ENCODE measurements at regions not wholly inside any gene's neighbourhood (a gene's known extent, or its start where the extent isn't known, plus 50 kb on each side); places are given as distances from the start of the nearest gene placed in this dataset.

DNA sequence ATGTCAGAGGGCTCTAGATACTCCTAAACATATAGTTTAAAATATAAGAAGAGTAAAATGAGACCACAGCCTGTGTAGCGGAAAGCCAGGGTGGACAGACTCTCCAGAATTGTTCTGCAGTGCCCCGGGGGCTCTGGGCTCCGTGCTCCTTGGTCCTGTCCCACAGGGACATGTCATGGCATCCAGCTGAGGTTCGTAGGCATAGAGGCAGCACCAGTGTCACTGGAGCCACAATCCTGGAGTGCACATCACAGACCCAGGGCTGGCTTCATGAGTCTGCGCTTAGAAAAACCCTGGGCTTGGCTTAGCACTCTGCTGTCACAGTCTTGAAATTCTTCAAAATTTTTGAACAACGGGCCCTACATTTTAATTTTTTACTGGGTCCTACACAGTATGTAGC is 280.4 kb upstream of the ZNF32 start:
- no peaks in the 10 kb centered on the region for H3K9me3 ChIP-seq (ENCODE audit: insufficient read depth, low read depth, low read length)
- TF ChIP-seq EZH2phosphoT487 (IDR thresholded peaks at IDR 0.05; ENCODE audit: borderline replicate concordance): no peak
- TF ChIP-seq, protein P1, sequence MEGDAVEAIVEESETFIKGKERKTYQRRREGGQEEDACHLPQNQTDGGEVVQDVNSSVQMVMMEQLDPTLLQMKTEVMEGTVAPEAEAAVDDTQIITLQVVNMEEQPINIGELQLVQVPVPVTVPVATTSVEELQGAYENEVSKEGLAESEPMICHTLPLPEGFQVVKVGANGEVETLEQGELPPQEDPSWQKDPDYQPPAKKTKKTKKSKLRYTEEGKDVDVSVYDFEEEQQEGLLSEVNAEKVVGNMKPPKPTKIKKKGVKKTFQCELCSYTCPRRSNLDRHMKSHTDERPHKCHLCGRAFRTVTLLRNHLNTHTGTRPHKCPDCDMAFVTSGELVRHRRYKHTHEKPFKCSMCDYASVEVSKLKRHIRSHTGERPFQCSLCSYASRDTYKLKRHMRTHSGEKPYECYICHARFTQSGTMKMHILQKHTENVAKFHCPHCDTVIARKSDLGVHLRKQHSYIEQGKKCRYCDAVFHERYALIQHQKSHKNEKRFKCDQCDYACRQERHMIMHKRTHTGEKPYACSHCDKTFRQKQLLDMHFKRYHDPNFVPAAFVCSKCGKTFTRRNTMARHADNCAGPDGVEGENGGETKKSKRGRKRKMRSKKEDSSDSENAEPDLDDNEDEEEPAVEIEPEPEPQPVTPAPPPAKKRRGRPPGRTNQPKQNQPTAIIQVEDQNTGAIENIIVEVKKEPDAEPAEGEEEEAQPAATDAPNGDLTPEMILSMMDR (conservative IDR thresholded peaks at IDR 0.05; ENCODE audit: low read length): no peak
- no peaks in the 10 kb centered on the region for H3K4me1 ChIP-seq (ENCODE audit: insufficient read depth, low read length, poor library complexity, severe bottlenecking)
- H3K79me2 ChIP-seq (ENCODE audit: insufficient read depth, low read length): no peaks in the 10 kb centered on the region
- H3K36me3 ChIP-seq (ENCODE audit: insufficient read depth, low read length): no peaks in the 10 kb centered on the region
- H3K27me3 ChIP-seq (ENCODE audit: insufficient read depth, low read length, poor library complexity, severe bottlenecking): no peaks in the 10 kb centered on the region
- no peak overlapping the region for H2AFZ ChIP-seq (ENCODE audit: low read length)
- H3F3A ChIP-seq (ENCODE audit: low read depth): no peaks in the 10 kb centered on the region
- H4K20me1 ChIP-seq (ENCODE audit: insufficient read depth, low read length, poor library complexity, severe bottlenecking): no peaks in the 10 kb centered on the region
- no peak overlapping the region for H3K4me2 ChIP-seq (ENCODE audit: low read depth, low read length, poor library complexity, severe bottlenecking)
- no peak overlapping the region for H3K4me3 ChIP-seq (ENCODE audit: low read length, poor library complexity, severe bottlenecking)
- H3K9ac ChIP-seq (ENCODE audit: low read depth, low read length, poor library complexity, severe bottlenecking): no peak overlapping the region
- H3K9me2 ChIP-seq (replicated peaks; ENCODE audit: low read depth, low read length): no peaks in the 10 kb centered on the region

DNA sequence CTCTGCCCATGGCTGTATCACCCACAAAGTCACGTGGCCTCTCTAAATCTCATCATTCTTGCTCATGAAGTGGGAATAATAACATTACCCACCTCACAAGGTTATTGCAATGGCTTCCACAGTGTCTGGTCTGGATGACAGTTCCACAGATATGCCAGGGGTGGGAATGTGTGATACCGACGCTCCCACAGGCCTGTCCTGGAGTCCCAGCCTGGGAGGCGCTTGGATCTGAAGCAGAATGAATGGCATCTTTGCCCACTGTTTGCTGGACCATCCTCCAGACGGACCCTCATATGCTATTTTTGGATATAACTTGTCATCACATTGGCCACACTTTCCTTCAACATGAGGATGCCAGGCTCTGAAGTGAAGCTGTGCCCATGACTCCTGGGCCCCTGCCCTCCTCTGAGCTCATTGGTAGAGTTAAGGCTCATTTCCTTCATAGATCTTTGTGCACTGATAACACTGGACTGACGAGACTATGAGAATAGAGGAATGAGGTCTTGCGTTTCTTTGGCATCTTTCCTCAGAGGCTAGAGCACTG is 279.8 kb upstream of the ZNF32 start:
- TF ChIP-seq EZH2phosphoT487 (IDR thresholded peaks at IDR 0.05; ENCODE audit: borderline replicate concordance): no peak
- TF ChIP-seq, protein P1 (conservative IDR thresholded peaks at IDR 0.05; ENCODE audit: low read length): no peak
- Histone ChIP-seq H3K4me2 (ENCODE audit: low read depth, low read length, poor library complexity, severe bottlenecking) (no peak overlapping the region), H3K79me2 (ENCODE audit: insufficient read depth, low read length) (no peaks in the 10 kb centered on the region), H3K4me1 (ENCODE audit: insufficient read depth, low read length, poor library complexity, severe bottlenecking) (no peaks in the 10 kb centered on the region), H3K9ac (ENCODE audit: low read depth, low read length, poor library complexity, severe bottlenecking) (no peak overlapping the region), H4K20me1 (ENCODE audit: insufficient read depth, low read length, poor library complexity, severe bottlenecking) (no peaks in the 10 kb centered on the region), H3K27me3 (ENCODE audit: insufficient read depth, low read length, poor library complexity, severe bottlenecking) (no peaks in the 10 kb centered on the region), H3F3A (ENCODE audit: low read depth) (no peaks in the 10 kb centered on the region), H3K9me3 (ENCODE audit: insufficient read depth, low read depth, low read length) (no peaks in the 10 kb centered on the region), H3K4me3 (ENCODE audit: low read length, poor library complexity, severe bottlenecking) (no peak overlapping the region), H3K9me2 (replicated peaks; ENCODE audit: low read depth, low read length) (no peaks in the 10 kb centered on the region), H2AFZ (ENCODE audit: low read length) (no peak overlapping the region), H3K36me3 (ENCODE audit: insufficient read depth, low read length) (no peaks in the 10 kb centered on the region)

DNA sequence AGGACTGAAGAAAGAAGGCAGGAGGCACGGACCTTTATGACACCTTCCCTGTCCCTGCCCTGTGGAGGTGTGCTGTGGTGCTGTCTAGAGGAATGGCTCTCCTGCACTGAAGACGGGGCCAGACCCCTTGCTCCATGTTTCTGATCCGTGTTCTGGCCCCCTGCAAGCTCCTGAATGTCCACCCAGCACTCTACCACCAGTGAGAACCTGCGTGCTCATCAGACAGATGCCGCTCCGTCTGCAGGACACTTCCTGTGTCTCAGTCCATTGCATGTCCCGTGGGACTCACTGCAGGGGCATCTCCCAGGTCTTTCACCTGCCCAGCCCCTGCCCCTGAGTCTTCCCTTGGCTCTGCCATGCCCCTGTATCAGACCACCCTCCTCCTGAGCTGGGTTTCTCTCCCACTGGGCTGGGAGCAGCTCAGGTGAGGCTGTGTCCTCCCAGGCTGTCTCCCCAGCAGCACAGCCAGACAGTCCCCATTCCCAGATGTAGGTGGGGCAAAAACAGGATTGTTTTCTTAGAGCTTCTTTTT is 278.3 kb upstream of the ZNF32 start:
- TF ChIP-seq EZH2phosphoT487 (IDR thresholded peaks at IDR 0.05; ENCODE audit: borderline replicate concordance): no peak
- TF ChIP-seq, protein P1 (conservative IDR thresholded peaks at IDR 0.05; ENCODE audit: low read length): no peak
- Histone ChIP-seq H3F3A (ENCODE audit: low read depth) (no peaks in the 10 kb centered on the region), H4K20me1 (ENCODE audit: insufficient read depth, low read length, poor library complexity, severe bottlenecking) (no peaks in the 10 kb centered on the region), H3K9ac (ENCODE audit: low read depth, low read length, poor library complexity, severe bottlenecking) (no peak overlapping the region), H3K4me3 (ENCODE audit: low read length, poor library complexity, severe bottlenecking) (no peak overlapping the region), H3K4me2 (ENCODE audit: low read depth, low read length, poor library complexity, severe bottlenecking) (no peak overlapping the region), H2AFZ (ENCODE audit: low read length) (no peak overlapping the region), H3K27me3 (ENCODE audit: insufficient read depth, low read length, poor library complexity, severe bottlenecking) (no peaks in the 10 kb centered on the region), H3K4me1 (ENCODE audit: insufficient read depth, low read length, poor library complexity, severe bottlenecking) (no peaks in the 10 kb centered on the region), H3K9me3 (ENCODE audit: insufficient read depth, low read depth, low read length) (no peaks in the 10 kb centered on the region), H3K79me2 (ENCODE audit: insufficient read depth, low read length) (no peaks in the 10 kb centered on the region), H3K36me3 (ENCODE audit: insufficient read depth, low read length) (no peaks in the 10 kb centered on the region), H3K9me2 (replicated peaks; ENCODE audit: low read depth, low read length) (no peaks in the 10 kb centered on the region)
